ENCODE measurements at regions not wholly inside any gene's neighbourhood (a gene's known extent, or its start where the extent isn't known, plus 50 kb on each side); places are given as distances from the start of the nearest gene placed in this dataset.

- DNase-seq: no peak
Observed at GRCh38 chr6:6785163-6785521, 196.6 kb downstream of the LY86 start.

DNA sequence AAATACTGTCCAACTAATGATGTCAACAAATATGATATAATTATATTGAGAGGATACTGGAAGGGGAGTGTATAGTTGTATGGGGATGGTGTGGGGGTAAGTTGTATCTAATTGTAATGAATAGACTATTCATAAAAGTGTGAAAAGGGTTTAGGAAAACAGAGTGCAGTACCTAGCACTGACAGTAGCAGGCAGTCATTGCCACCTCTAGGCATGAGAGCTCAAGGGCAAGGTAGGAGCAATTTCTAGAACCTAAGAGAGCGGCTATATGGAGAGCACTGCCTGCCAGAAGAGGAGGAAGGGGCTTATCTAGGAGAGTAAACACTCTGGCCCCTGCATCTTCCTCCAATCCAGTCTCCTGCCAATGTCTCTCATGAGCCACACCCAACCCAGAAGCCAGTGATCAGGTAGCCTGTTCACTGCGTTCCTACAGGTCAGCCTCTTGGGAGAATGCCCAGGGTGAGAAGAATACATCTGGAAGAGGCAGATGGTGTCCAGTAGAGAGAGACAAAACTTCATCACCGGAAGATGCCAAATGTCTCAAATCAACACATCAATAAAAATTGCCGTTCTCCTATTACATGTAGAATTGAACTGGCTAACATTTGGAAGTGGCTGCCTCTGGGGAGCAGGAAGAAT lies 200.0 kb downstream of the LY86 start:
- no peak for DNase-seq

GRCh38 chr6:6790393-6790792 lies 201.9 kb downstream of the LY86 start:
- no peak for DNase-seq

- DNase-seq: no peak
Observed at GRCh38 chr6:6790891-6791290, 202.4 kb downstream of the LY86 start.

- DNase-seq: no peak
Observed at GRCh38 chr6:6793388-6794250, 205.1 kb downstream of the LY86 start.

- DNase-seq: no peak
Observed at GRCh38 chr6:6795393-6795792, 206.9 kb downstream of the LY86 start.

DNA sequence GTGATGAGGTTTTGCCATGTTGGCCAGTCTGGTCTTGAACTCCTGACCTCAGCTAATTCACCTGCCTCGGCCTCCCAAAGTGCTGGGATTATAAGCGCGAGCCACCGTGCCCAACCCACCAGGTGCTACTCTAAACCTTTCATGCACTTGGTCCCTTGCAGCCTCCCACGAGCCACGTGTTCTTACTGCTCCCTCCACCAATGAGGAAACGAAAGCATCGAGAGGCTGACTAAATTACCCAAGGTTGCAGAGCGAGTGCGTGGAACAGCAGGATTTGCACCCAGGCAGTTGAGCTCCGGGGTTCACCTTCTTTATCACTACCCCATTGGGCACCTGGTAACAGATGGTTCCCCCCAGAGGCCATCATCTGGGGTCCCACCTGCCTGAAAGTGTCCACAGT lies 208.3 kb downstream of the LY86 start:
- DNase-seq: no peak

GRCh38 chr6:6798448-6798860 lies 209.9 kb downstream of the LY86 start:
- DNase-seq: no peak

DNA sequence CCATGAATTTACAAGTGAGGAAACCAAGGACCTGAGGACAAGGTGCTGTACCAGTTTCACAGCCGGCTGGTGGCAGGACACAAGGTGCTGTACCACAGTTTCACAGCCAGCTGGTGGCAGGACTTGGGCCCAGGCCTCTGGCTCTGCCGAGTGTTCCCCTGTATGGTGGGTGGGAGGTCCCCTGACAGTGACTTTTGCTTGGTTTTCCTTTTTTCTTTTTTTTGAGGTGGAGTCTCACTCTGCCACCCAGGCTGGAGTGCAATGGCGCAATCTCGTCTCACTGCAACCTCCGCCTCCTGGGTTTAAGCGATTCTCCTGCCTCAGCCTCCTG lies 212.4 kb downstream of the LY86 start:
- DNase-seq: no peak

GRCh38 chr6:6801635-6802218 lies 213.2 kb downstream of the LY86 start:
- DNase-seq: no peak

- DNase-seq: no peak
Observed at GRCh38 chr6:6803180-6803977, 214.9 kb downstream of the LY86 start.

DNA sequence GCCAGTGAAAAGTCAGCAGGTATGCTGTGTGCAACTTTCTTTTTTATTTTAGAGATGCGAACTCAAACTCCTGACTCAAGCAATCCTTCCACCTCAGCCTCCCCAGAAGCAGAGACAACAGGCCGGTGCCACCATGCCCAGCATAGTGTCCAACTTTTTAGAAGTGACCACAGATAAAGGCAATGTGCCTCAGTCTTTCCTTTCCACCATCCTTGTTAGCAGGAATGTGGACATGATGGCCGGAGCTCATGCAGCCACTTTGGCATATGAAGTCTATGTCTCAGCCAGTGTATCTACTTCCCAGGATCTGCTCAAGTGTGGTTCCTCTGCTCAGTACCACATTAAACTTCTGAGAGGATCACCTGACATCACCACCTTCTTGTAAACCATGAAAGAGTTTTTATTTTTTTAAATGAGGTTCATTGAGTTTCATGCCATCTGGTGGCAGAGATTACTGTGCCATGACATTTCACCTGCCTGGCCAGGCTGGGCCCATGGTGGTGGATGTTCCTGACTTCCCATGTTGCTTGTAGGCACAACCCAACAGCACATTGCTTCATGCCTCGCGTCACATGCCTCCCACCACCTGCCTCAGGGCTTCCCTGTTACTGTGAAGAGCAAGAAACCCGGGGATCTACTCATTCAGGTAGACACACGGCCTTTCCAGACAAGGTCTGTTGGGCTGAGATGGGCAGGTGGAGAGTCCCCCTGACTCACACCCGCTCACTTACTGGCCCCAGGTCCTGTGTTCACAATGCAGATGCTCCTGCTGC lies 216.5 kb downstream of the LY86 start:
- DNase-seq: no peak

GRCh38 chr6:6806844-6807518 lies 218.5 kb downstream of the LY86 start:
- no peak for DNase-seq

DNA sequence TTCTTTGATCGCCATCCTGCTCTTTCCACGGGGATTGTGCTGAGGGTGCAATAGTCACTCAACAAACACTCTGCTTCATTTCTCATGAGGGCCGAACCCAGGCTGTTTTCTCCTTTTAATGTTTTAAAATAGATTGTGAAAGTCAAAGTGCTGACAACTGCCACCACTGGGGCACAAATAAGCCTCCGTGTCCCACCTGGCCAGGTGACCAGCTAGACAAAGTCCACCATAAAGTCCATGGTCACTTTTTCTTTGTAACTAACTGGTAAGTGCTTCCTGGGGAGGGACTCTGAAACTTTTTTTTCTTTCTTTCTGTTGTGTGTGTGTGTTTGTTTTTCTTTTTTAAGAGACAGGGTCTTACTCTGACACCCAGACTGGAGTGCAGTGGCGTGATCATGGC lies 219.8 kb downstream of the LY86 start:
- no peak for DNase-seq

DNA sequence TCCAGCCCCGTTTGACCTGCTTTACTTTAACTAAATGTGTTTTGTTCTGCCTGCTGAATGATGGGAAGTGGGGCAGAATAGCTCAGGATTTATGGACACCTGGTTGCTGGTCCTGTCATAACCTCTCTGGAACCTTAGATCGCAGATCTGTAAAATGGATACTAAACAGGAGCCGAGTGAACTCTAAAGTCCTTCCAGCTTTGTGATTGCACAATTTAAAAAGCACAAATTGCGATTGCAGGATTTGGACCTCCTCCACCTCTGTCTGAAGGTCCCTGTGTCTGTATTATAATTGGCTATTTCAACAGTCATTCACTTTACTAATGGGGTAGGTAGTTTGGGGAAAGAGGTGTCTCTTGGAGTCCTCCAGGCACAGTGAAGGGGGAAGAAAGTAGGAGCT lies 220.4 kb downstream of the LY86 start:
- DNase-seq: no peak

DNA sequence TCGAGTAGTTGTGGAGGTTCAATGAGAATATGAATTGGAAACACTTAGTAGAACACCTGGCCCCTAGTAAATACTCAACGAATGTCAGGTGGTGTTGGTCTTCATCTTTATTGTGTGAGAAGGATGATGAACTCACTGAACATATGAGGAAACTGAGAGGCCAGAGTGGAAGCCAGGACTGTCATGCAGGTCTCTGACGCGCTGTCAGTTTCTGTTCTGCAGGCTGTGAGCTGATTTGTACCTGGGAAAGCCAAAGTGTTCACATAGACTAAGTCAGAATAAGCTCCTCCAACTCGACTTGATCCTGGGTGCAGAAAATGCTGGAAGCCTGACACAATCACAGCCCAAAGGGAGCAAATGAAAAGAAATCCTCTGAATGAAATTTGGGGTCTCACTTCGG lies 222.2 kb downstream of the LY86 start:
- DNase-seq: no peak

DNA sequence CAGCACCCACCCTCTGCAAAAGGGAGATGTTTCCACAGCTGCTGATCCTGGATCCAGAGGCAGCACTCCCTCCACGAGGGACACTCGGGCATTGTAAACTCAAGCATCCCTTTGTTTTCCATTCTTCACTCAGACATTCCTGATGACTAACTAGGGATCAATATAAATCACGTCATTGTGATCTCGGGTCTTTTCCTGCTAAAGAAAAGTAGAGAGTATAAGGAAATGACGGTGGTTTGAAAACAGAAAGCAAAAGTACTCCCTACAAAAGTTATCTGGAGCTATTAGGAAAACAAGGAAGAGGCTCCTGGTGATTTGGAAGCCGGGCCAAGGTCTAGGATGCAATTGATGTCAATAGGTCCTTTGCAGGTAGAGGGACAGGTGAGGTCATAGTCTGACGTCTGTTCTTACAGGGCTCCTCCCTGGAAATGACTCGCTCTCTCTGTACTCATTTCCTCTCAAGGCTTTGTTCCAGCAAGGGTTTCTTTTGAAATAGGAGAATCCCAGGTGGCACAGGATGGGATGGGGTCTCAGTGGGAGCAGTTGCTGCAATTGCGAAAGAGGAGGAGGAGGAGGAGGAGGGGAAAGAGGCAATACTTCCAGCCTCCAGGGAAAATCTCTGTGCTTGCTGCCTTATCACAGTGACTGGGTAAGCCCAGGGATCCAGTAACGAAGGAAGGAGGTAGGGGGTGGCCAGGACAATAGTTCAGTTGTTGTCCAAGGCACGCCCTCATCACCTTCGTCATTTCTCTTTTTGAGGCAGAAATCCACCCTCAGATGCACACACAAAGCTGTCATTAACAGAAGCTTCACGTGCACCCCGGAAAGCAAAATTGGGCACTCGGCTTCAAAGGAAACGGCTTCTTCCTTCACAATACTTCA lies 222.8 kb downstream of the LY86 start:
- DNase-seq: peak; percentile 75

- DNase-seq: no peak
Observed at GRCh38 chr6:6812427-6812826, 223.9 kb downstream of the LY86 start.

- peak; percentile 10 for DNase-seq
Observed at GRCh38 chr6:6815732-6816131, 227.2 kb downstream of the LY86 start.

GRCh38 chr6:6816716-6817115 lies 228.2 kb downstream of the LY86 start:
- no peak for DNase-seq

DNA sequence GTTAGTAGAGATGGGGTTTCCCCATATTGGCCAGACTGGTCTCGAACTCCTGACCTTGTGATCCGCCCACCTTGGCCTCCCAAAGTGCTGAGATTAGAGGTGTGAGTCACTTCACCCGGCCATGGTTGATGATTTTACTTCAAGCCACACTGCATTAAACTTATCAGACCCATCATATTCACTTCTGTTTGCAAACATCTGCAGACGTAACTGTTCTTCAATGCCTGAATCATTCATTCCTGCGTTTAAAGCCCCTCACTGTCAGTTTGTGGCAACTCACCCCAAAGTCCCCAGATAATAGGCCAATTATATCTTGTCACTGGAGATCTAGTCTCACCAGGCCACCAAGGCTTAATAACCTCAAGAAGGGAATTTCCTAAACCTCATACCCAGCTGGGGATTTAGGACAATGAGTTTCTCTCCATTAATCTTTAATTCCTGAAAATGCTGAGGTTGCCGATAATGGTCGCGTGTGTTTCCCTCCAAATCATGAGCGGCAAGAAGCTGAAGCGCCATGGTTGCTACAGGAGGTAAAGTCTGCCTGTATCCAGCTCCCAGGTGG lies 229.6 kb downstream of the LY86 start:
- no peak for DNase-seq

Data from fibroblast of skin of right quadriceps (primary cell).